ENCODE measurements at regions not wholly inside any gene's neighbourhood (a gene's known extent, or its start where the extent isn't known, plus 50 kb on each side); places are given as distances from the start of the nearest gene placed in this dataset.

- intact Hi-C loops (cut with micrococcal nuclease), result no loop called here
- TF ChIP-seq CTCF (IDR thresholded peaks at IDR 0.05; ENCODE audit: borderline replicate concordance), result no peak
- Histone ChIP-seq H3K4me3 (no peak overlapping the region), H3K4me1 (peaks cover 7% of the 10 kb centered on the region), H3K9me3 (replicated peaks) (peaks cover 7% of the 10 kb centered on the region), H3K27ac (replicated peaks) (no peak overlapping the region), H3K36me3 (no peaks in the 10 kb centered on the region), H3K27me3 (ENCODE audit: low read depth) (peaks cover 14% of the 10 kb centered on the region)
- no peak for DNase-seq
These were observed 202.7 kb upstream of the KBTBD8 start for GRCh38 chr3:66795365-66795764.

GRCh38 chr3:66796343-66796742, 201.8 kb upstream of the KBTBD8 start:
- intact Hi-C loops (cut with micrococcal nuclease), result no loop called here
- peaks cover 7% of the 10 kb centered on the region for H3K9me3 ChIP-seq (replicated peaks)
- H3K4me1 ChIP-seq, result peaks cover 7% of the 10 kb centered on the region
- no peak overlapping the region for H3K27ac ChIP-seq (replicated peaks)
- H3K27me3 ChIP-seq (ENCODE audit: low read depth), result peaks cover 14% of the 10 kb centered on the region
- H3K4me3 ChIP-seq, result no peak overlapping the region
- no peak for DNase-seq
- no peak for TF ChIP-seq CTCF (IDR thresholded peaks at IDR 0.05; ENCODE audit: borderline replicate concordance)
- no peaks in the 10 kb centered on the region for H3K36me3 ChIP-seq

GRCh38 chr3:66797889-66798560, 200.1 kb upstream of the KBTBD8 start:
- peaks cover 14% of the 10 kb centered on the region for H3K27me3 ChIP-seq (ENCODE audit: low read depth)
- no peak overlapping the region for H3K27ac ChIP-seq (replicated peaks)
- TF ChIP-seq CTCF (IDR thresholded peaks at IDR 0.05; ENCODE audit: borderline replicate concordance), result no peak
- peak overlapping the region; percentile 40 for H3K4me3 ChIP-seq
- peaks cover 7% of the 10 kb centered on the region for H3K9me3 ChIP-seq (replicated peaks)
- H3K36me3 ChIP-seq, result no peaks in the 10 kb centered on the region
- intact Hi-C loops (cut with micrococcal nuclease), result no loop called here
- peaks cover 8% of the 10 kb centered on the region for H3K4me1 ChIP-seq
- DNase-seq, result peak; percentile 31

GRCh38 chr3:66800941-66801545, 197.1 kb upstream of the KBTBD8 start:
- H3K4me3 ChIP-seq, result no peak overlapping the region
- H3K27ac ChIP-seq (replicated peaks), result no peak overlapping the region
- DNase-seq, result no peak
- intact Hi-C loops (cut with micrococcal nuclease), result no loop called here
- H3K4me1 ChIP-seq, result peaks cover 22% of the 10 kb centered on the region
- H3K36me3 ChIP-seq, result no peaks in the 10 kb centered on the region
- TF ChIP-seq CTCF (IDR thresholded peaks at IDR 0.05; ENCODE audit: borderline replicate concordance), result no peak
- peaks cover 14% of the 10 kb centered on the region for H3K27me3 ChIP-seq (ENCODE audit: low read depth)
- H3K9me3 ChIP-seq (replicated peaks), result peaks cover 7% of the 10 kb centered on the region

- intact Hi-C loops (cut with micrococcal nuclease), result no loop called here
These were observed 194.9 kb upstream of the KBTBD8 start for GRCh38 chr3:66803206-66803605.

More at GRCh38 chr3:66803206-66803605, 194.9 kb upstream of the KBTBD8 start:
- Histone ChIP-seq H3K36me3 (no peaks in the 10 kb centered on the region), H3K9me3 (replicated peaks) (no peaks in the 10 kb centered on the region), H3K4me1 (peaks cover 18% of the 10 kb centered on the region), H3K27ac (replicated peaks) (no peak overlapping the region), H3K27me3 (ENCODE audit: low read depth) (peaks cover 5% of the 10 kb centered on the region), H3K4me3 (no peak overlapping the region)
- TF ChIP-seq CTCF (IDR thresholded peaks at IDR 0.05; ENCODE audit: borderline replicate concordance), result no peak
- DNase-seq, result no peak

Measured in left ventricle myocardium inferior (tissue), 1 donor.